HCEC 1CT (cell line): ENCODE measurements at regions not wholly inside any gene's neighbourhood (a gene's known extent, or its start where the extent isn't known, plus 50 kb on each side); places are given as distances from the start of the nearest gene placed in this dataset.

ENCODE experiments used
- DNase-seq: peaks from one replicate; pipeline ENCODE4 v3.0.0-alpha.2; 2017

GRCh38 chr2:172373076-172373475 lies 54.3 kb upstream of the ITGA6 start:
- DNase-seq, result no peak

- peak; percentile 58 for DNase-seq
These were observed 53.6 kb upstream of the ITGA6 start for GRCh38 chr2:172373766-172374165.

- peak; percentile 17 for DNase-seq
These were observed 52.8 kb upstream of the ITGA6 start for GRCh38 chr2:172374318-172375240.

GRCh38 chr2:172375251-172375650 lies 52.1 kb upstream of the ITGA6 start:
- peak; percentile 64 for DNase-seq

GRCh38 chr2:172376016-172376415 lies 51.4 kb upstream of the ITGA6 start:
- no peak for DNase-seq

GRCh38 chr2:172376505-172377125 lies 50.8 kb upstream of the ITGA6 start:
- DNase-seq, result no peak

GRCh38 chr2:172377408-172377807 lies 50.0 kb upstream of the ITGA6 start:
- no peak for DNase-seq
